GM12891 (cell line): ENCODE measurements at regions not wholly inside any gene's neighbourhood (a gene's known extent, or its start where the extent isn't known, plus 50 kb on each side); places are given as distances from the start of the nearest gene placed in this dataset.

ENCODE experiments used
- PAX5 ChIP-seq: IDR thresholded peaks from 2 replicates; pipeline ENCODE4 v1.6.1; 2011; ENCODE audit warnings: low read length, moderate library complexity, mild to moderate bottlenecking; ENCODE audit not compliant: insufficient read depth, severe bottlenecking
- POLR2A ChIP-seq: IDR thresholded peaks from 2 replicates; pipeline ENCODE4 v1.6.1; 2011; ENCODE audit warnings: low read depth, low read length, control low read depth
- POLR2AphosphoS5 ChIP-seq: IDR thresholded peaks from 2 replicates; pipeline ENCODE4 v1.6.1; 2011; ENCODE audit warnings: low read depth, low read length, control low read depth
- SPI1 ChIP-seq: IDR thresholded peaks from 2 replicates; pipeline ENCODE4 v1.6.1; 2011; ENCODE audit warnings: low read depth, low read length, control low read depth
- TAF1 ChIP-seq: IDR thresholded peaks from 2 replicates; pipeline ENCODE4 v1.6.1; 2011; ENCODE audit warnings: low read depth, low read length, control low read depth

DNA sequence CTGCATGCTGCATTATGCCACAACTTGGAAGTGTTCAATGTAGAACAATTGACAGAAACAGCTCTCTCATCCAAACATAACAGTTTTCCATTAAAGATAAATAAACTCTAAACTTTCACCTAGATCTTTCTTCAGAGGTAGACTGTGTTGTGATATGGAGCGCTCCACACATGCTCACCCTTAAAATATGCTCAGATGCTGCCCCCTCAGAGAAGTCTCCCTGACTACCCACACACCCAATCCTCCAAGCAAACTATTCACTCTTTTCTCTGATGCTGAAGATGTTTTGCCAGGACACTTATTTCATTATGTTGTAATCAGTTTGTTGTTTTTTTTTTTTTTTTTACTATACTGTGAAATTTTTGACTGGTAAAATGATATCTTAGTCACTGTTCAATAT lies 206.6 kb upstream of the RASA1 start:
- no peak for TF ChIP-seq TAF1
- no peak for TF ChIP-seq POLR2A
- no peak for TF ChIP-seq POLR2AphosphoS5
- TF ChIP-seq SPI1, result no peak
- TF ChIP-seq PAX5, result no peak
